ENCODE measurements at regions not wholly inside any gene's neighbourhood (a gene's known extent, or its start where the extent isn't known, plus 50 kb on each side); places are given as distances from the start of the nearest gene placed in this dataset.

- no peak for TF ChIP-seq POLR2AphosphoS5 (IDR thresholded peaks at IDR 0.05; ENCODE audit: borderline replicate concordance, low read depth, low read length)
- no peak for TF ChIP-seq EZH2 (IDR thresholded peaks at IDR 0.05)
Measured at GRCh38 chr3:40980467-40980866, 218.8 kb upstream of the CTNNB1 start.

Data from SK-N-MC (cell line).